WTC11 (cell line): ENCODE measurements at regions not wholly inside any gene's neighbourhood (a gene's known extent, or its start where the extent isn't known, plus 50 kb on each side); places are given as distances from the start of the nearest gene placed in this dataset.

Experiments
- ATAC-seq: fragments of 200-7000 bp; cut with Tn5 transposase; 2 replicates; pipeline ENCODE4 v1.10.0; 2021; ENCODE audit warnings: mild to moderate bottlenecking, moderate library complexity
- CTCF ChIA-PET: fragments of 300-600 bp; sonication (Branson Sonifier 250); formaldehyde crosslinking; loops from one replicate; lab custom pipeline; 2021; ENCODE audit warnings: antibody characterized with exemption; lab: Charles Lee
- POLR2A ChIA-PET: fragments of 350-600 bp; sonication (Branson Sonifier 250); formaldehyde crosslinking; loops from one replicate; lab custom pipeline; 2021; ENCODE audit warnings: antibody characterized with exemption; lab: Charles Lee
- DNase-seq: peaks from one replicate; pipeline ENCODE4 v3.0.0; 2021; ENCODE audit warnings: low spot score
- H3K27ac Mint-ChIP-seq: 2 replicates; pipeline ENCODE4 v1.8.0; 2021; ENCODE audit warnings: mixed read lengths
- H3K27me3 Mint-ChIP-seq: 2 replicates; pipeline ENCODE4 v1.8.0; 2021; ENCODE audit warnings: low read depth, mild to moderate bottlenecking, moderate library complexity, mixed read lengths
- H3K36me3 Mint-ChIP-seq: 2 replicates; pipeline ENCODE4 v1.8.0; 2021; ENCODE audit warnings: mixed read lengths
- H3K4me1 Mint-ChIP-seq: 2 replicates; pipeline ENCODE4 v1.8.0; 2022; ENCODE audit warnings: mixed read lengths
- H3K4me3 Mint-ChIP-seq: 2 replicates; pipeline ENCODE4 v1.8.0; 2021; ENCODE audit warnings: mild to moderate bottlenecking, moderate library complexity, mixed read lengths
- H3K9me3 Mint-ChIP-seq: 2 replicates; pipeline ENCODE4 v1.8.0; 2021; ENCODE audit warnings: mixed read lengths
- AR ChIP-seq: fragments of 250-450 bp; sonication (Bioruptor Pico); IDR thresholded peaks from 2 replicates; pipeline ENCODE4 v1.9.0; 2021; ENCODE audit warnings: mild to moderate bottlenecking
- ATF1 ChIP-seq: sonication (generic); formaldehyde crosslinking; IDR thresholded peaks from 2 replicates; pipeline ENCODE4 v1.8.1; 2023; ENCODE audit warnings: mild to moderate bottlenecking, moderate library complexity, missing genetic modification reagents
- ATF2 ChIP-seq: sonication (generic); formaldehyde crosslinking; IDR thresholded peaks from 2 replicates; pipeline ENCODE4 v1.8.1; 2022; ENCODE audit warnings: low read depth, missing genetic modification reagents, borderline replicate concordance
- CTCF ChIP-seq: fragments of 200-600 bp; IDR thresholded peaks from 2 replicates; pipeline ENCODE4 v1.8.0; 2022; ENCODE audit warnings: antibody characterized with exemption
- E2F4 ChIP-seq: sonication (generic); formaldehyde crosslinking; IDR thresholded peaks from 2 replicates; pipeline ENCODE4 v1.8.1; 2022; ENCODE audit warnings: low read depth, mild to moderate bottlenecking, moderate library complexity, missing genetic modification reagents, borderline replicate concordance
- E2F5 ChIP-seq: sonication (generic); formaldehyde crosslinking; IDR thresholded peaks from 2 replicates; pipeline ENCODE4 v1.8.1; 2022; ENCODE audit warnings: mild to moderate bottlenecking, moderate library complexity, missing genetic modification reagents
- GABPB1 ChIP-seq: sonication (generic); formaldehyde crosslinking; IDR thresholded peaks from 2 replicates; pipeline ENCODE4 v1.8.1; 2023; ENCODE audit warnings: mild to moderate bottlenecking, missing genetic modification reagents
- MAX ChIP-seq: sonication (generic); formaldehyde crosslinking; IDR thresholded peaks from 2 replicates; pipeline ENCODE4 v1.8.0; 2022; ENCODE audit warnings: mild to moderate bottlenecking, missing genetic modification reagents
- MYBL2 ChIP-seq: sonication (generic); formaldehyde crosslinking; IDR thresholded peaks from 2 replicates; pipeline ENCODE4 v1.8.1; 2023; ENCODE audit warnings: mild to moderate bottlenecking, moderate library complexity, missing genetic modification reagents
- SMAD4 ChIP-seq: sonication (generic); formaldehyde crosslinking; IDR thresholded peaks from 2 replicates; pipeline ENCODE4 v1.8.0; 2022; ENCODE audit warnings: mild to moderate bottlenecking, missing genetic modification reagents
- TEAD4 ChIP-seq: sonication (generic); formaldehyde crosslinking; IDR thresholded peaks from 2 replicates; pipeline ENCODE4 v1.8.0; 2022; ENCODE audit warnings: mild to moderate bottlenecking, missing genetic modification reagents
- USF2 ChIP-seq: sonication (generic); formaldehyde crosslinking; IDR thresholded peaks from 2 replicates; pipeline ENCODE4 v1.8.1; 2023; ENCODE audit warnings: mild to moderate bottlenecking, missing genetic modification reagents, moderate library complexity
- ZNF219 ChIP-seq: sonication (generic); formaldehyde crosslinking; IDR thresholded peaks from 2 replicates; pipeline ENCODE4 v1.8.0; 2023; ENCODE audit warnings: missing genetic modification reagents, mild to moderate bottlenecking, borderline replicate concordance
- ZNF425 ChIP-seq: fragments of 250-450 bp; sonication (Bioruptor Pico); conservative IDR thresholded peaks from 2 replicates; pipeline ENCODE4 v1.9.0; 2021; ENCODE audit warnings: mild to moderate bottlenecking

- TF ChIP-seq E2F4 (CRISPR knock-in tag) (no peak), TEAD4 (CRISPR knock-in tag) (no peak), ZNF219 (no peak), ATF1 (no peak), ATF2 (CRISPR knock-in tag) (no peak), GABPB1 (no peak), MAX (CRISPR knock-in tag) (no peak), ZNF425 (CRISPR knock-in tag) (no peak)
Measured at GRCh38 chr4:77471821-77472495, 133.7 kb upstream of the CXCL13 start (continued).

GRCh38 chr4:77473509-77473908 is 132.1 kb upstream of the CXCL13 start:
- peak; percentile 16 for DNase-seq
- H3K4me3 Mint-ChIP-seq: no peak overlapping the region
- TF ChIP-seq CTCF (peak; percentile 58), ZNF219 (no peak)
- TF ChIP-seq, all 79 proteins: peak for 1
- no peaks in the 10 kb centered on the region for H3K36me3 Mint-ChIP-seq
- peaks cover 15% of the 10 kb centered on the region for H3K27me3 Mint-ChIP-seq
- H3K27ac Mint-ChIP-seq: no peak overlapping the region
- CTCF ChIA-PET: interaction anchor here (1.0 to 1.5 kb wide), 2 partner anchors 55 to 127 kb away, joined by 3 to 7 read pairs; no protein-coding TSS in a partner anchor
- ATAC-seq: peak; percentile 91
- POLR2A ChIA-PET: no interaction called here
- H3K9me3 Mint-ChIP-seq: peaks cover 22% of the 10 kb centered on the region
- H3K4me1 Mint-ChIP-seq: no peaks in the 10 kb centered on the region

GRCh38 chr4:77481856-77482255 is 123.8 kb upstream of the CXCL13 start:
- Mint-ChIP-seq H3K27ac (no peak overlapping the region), H3K27me3 (peaks cover 21% of the 10 kb centered on the region), H3K9me3 (peaks cover 17% of the 10 kb centered on the region), H3K4me3 (no peak overlapping the region), H3K36me3 (no peaks in the 10 kb centered on the region), H3K4me1 (no peaks in the 10 kb centered on the region)
- no peak for TF ChIP-seq SMAD4
- no peak for TF ChIP-seq ATF2 (CRISPR knock-in tag)
- TF ChIP-seq E2F5: no peak
- no peak for TF ChIP-seq USF2 (CRISPR knock-in tag)
- TF ChIP-seq AR (CRISPR knock-in tag): no peak
- no peak for TF ChIP-seq MYBL2 (CRISPR knock-in tag)
- ChIA-PET POLR2A (no interaction called here), CTCF (no interaction called here)
- ATAC-seq (no peak), DNase-seq (no peak)
